Sigmoid colon (tissue), 6 donors: ENCODE measurements at regions not wholly inside any gene's neighbourhood (a gene's known extent, or its start where the extent isn't known, plus 50 kb on each side); places are given as distances from the start of the nearest gene placed in this dataset.

Source experiments
- DNase-seq: peaks from one replicate; pipeline ENCODE4 v3.0.0-alpha.2; 2019
- H3K27ac ChIP-seq, 4 donors: fragments of 200-600 bp; sonication (generic); one replicate each; pipeline ENCODE4 v1.5.1; 2016 to 2019; ENCODE audit warnings: mild to moderate bottlenecking in 1 of 4
- H3K27me3 ChIP-seq, 3 donors: fragments of 200-600 bp; sonication (generic); one replicate each; pipeline ENCODE4 v1.5.1; 2019; ENCODE audit warnings: mild to moderate bottlenecking in 1 of 3
- H3K36me3 ChIP-seq, 4 donors: fragments of 200-600 bp; sonication (generic); one replicate each; pipeline ENCODE4 v1.5.1; 2016 to 2019
- H3K4me1 ChIP-seq, 4 donors: fragments of 200-600 bp; sonication (generic); one replicate each; pipeline ENCODE4 v1.5.1; 2017 to 2019
- H3K4me3 ChIP-seq, 4 donors: fragments of 200-600 bp; sonication (generic); one replicate each; pipeline ENCODE4 v1.5.1; 2017 to 2019; ENCODE audit warnings: mild to moderate bottlenecking in 2 of 4, moderate library complexity in 1 of 4
- H3K9me3 ChIP-seq, 4 donors: fragments of 200-600 bp in 3 of 4; sonication (generic) in 3 of 4; one replicate each; pipeline versions ENCODE4 v1.5.1 to v1.6.1; 2013 to 2019
- CTCF ChIP-seq, 4 experiments: fragments of 450-650 bp in 3 of 4; fragments of 200-600 bp in 1 of 4; IDR thresholded peaks; one replicate each; pipeline ENCODE4 v1.5.1; 2016 to 2019; ENCODE audit warnings: antibody characterized with exemption in 4 of 4, mild to moderate bottlenecking in 3 of 4, moderate library complexity in 2 of 4
- EP300 ChIP-seq, 4 donors: sonication (generic); formaldehyde crosslinking; IDR thresholded peaks; one replicate each; pipeline ENCODE4 v1.6.1; 2017; ENCODE audit warnings: antibody characterized with exemption in 4 of 4
- POLR2A ChIP-seq, 2 donors: fragments of 450-650 bp; IDR thresholded peaks; one replicate each; pipeline ENCODE4 v1.6.1; 2016; ENCODE audit warnings: antibody characterized with exemption in 2 of 2, mild to moderate bottlenecking in 2 of 2, moderate library complexity in 2 of 2
- POLR2AphosphoS5 ChIP-seq, 4 donors: sonication (generic); formaldehyde crosslinking; IDR thresholded peaks; one replicate each; pipeline ENCODE4 v1.6.1; 2017; ENCODE audit warnings: antibody characterized with exemption in 4 of 4
- WGBS, 2 donors: extraction: QIAGEN DNeasy Blood & Tissue Kit; methylation state at CpG; one replicate each; pipeline ENCODE4 v1.1.7; 2013; 5-methylcytosine and 5-hydroxymethylcytosine counted together
- intact Hi-C: fragments of 100-400 bp; cut with DNase I; formaldehyde crosslinking; loops from one replicate; pipeline ENCODE4 v1.15.1; 2023
- donor health status: healthy with polysubstance abuse.
- donor health status: healthy.

GRCh38 chr12:114774699-114775098, 90.7 kb upstream of the TBX3 start:
- intact Hi-C loops: no loop called here
- no peak for DNase-seq
- Histone ChIP-seq H3K27ac (no peak overlapping the region), H3K36me3 (no peaks in the 10 kb centered on the region), H3K4me1 (no peaks in the 10 kb centered on the region), H3K4me3 (no peak overlapping the region), H3K9me3 (no peaks in the 10 kb centered on the region), H3K27me3 (no peaks in the 10 kb centered on the region)
- TF ChIP-seq POLR2AphosphoS5 (IDR thresholded peaks at IDR 0.05) (no peak), POLR2A (IDR thresholded peaks at IDR 0.05) (no peak), EP300 (IDR thresholded peaks at IDR 0.05) (no peak), CTCF (IDR thresholded peaks at IDR 0.05) (no peak)
- 80 to 94% methylated on average over 5 of the region's 5 CpGs for WGBS, 2 donors

DNA sequence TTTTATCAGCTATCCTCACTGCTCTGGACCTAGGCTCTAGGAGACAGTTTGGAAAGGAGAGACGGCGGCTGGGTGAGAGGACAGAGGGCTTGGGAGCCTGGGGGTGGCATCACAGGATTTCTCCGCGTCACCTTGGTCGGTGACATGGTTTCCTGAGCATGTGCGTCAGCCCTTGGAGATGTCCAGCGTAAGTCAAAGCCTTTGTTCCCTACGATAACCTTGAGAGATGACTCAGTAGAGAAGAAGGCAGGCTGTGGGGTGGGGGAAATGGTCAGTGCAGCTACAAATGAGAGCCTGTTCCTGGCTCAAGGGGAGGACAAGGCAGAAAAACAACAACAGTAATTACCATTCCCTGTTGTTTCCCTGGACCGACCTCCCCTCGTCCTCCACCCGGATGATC, 90.2 kb upstream of the TBX3 start:
- 91 to 97% methylated on average over 11 of the region's 11 CpGs for WGBS, 2 donors
- Histone ChIP-seq H3K27me3 (no peaks in the 10 kb centered on the region), H3K27ac (no peak overlapping the region), H3K4me1 (no peaks in the 10 kb centered on the region), H3K36me3 (no peaks in the 10 kb centered on the region), H3K4me3 (no peak overlapping the region), H3K9me3 (no peaks in the 10 kb centered on the region)
- intact Hi-C loops: no loop called here
- TF ChIP-seq POLR2AphosphoS5 (IDR thresholded peaks at IDR 0.05) (no peak), CTCF (IDR thresholded peaks at IDR 0.05) (no peak), POLR2A (IDR thresholded peaks at IDR 0.05) (no peak)
- DNase-seq: no peak

DNA sequence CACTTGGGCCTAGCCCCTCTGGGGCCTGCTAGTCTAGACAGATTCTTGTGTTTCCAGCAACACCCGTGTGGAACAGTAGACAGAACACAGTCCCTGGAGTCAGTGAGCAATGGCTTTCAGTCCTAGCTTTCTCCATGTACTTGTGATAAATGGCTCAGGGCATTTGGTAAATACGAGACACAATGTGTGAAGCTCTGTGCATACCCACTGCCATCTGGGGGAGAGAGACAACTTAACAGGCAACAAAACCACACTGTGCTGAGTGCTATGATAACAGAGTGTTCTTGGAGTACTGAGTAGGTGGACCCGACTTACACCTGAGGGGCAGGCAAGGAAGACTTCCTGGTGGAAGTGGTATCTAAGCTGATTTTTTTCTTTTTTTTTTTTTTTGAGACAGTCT, 86.3 kb upstream of the TBX3 start:
- no peak overlapping the region for H3K27ac ChIP-seq
- TF ChIP-seq EP300 (IDR thresholded peaks at IDR 0.05) (no peak), POLR2AphosphoS5 (IDR thresholded peaks at IDR 0.05) (no peak), CTCF (IDR thresholded peaks at IDR 0.05) (no peak), POLR2A (IDR thresholded peaks at IDR 0.05) (no peak)
- WGBS, 2 donors: 87 to 90% methylated on average over 3 of the region's 3 CpGs
- H3K4me3 ChIP-seq: no peak overlapping the region
- H3K4me1 ChIP-seq: no peaks in the 10 kb centered on the region
- H3K9me3 ChIP-seq: no peaks in the 10 kb centered on the region
- H3K27me3 ChIP-seq: no peaks in the 10 kb centered on the region
- no peaks in the 10 kb centered on the region for H3K36me3 ChIP-seq
- no peak for DNase-seq
- intact Hi-C loops: no loop called here

GRCh38 chr12:114769634-114770033, 85.7 kb upstream of the TBX3 start:
- Histone ChIP-seq H3K4me1 (no peaks in the 10 kb centered on the region), H3K27ac (no peak overlapping the region), H3K9me3 (no peaks in the 10 kb centered on the region), H3K36me3 (no peaks in the 10 kb centered on the region), H3K27me3 (no peaks in the 10 kb centered on the region), H3K4me3 (no peak overlapping the region)
- no peak for DNase-seq
- WGBS, 2 donors: 94% methylated on average over 4 of the region's 4 CpGs
- TF ChIP-seq POLR2A (IDR thresholded peaks at IDR 0.05) (no peak), POLR2AphosphoS5 (IDR thresholded peaks at IDR 0.05) (no peak), CTCF (IDR thresholded peaks at IDR 0.05) (no peak), EP300 (IDR thresholded peaks at IDR 0.05) (no peak)
- intact Hi-C loops: no loop called here

- no peak for DNase-seq
- peaks cover 0 to under 1% (median 0%) of the 10 kb centered on the region in 4 donors for H3K4me1 ChIP-seq
- intact Hi-C loops: no loop called here
- WGBS, 2 donors: 61 to 73% methylated on average over 14 of the region's 14 CpGs
- H3K27me3 ChIP-seq: no peaks in the 10 kb centered on the region
- H3K36me3 ChIP-seq: no peaks in the 10 kb centered on the region
- no peak overlapping the region for H3K27ac ChIP-seq
- TF ChIP-seq CTCF (IDR thresholded peaks at IDR 0.05) (no peak), POLR2A (IDR thresholded peaks at IDR 0.05) (no peak), POLR2AphosphoS5 (IDR thresholded peaks at IDR 0.05) (no peak), EP300 (IDR thresholded peaks at IDR 0.05) (no peak)
- H3K4me3 ChIP-seq: no peak overlapping the region
- H3K9me3 ChIP-seq: no peaks in the 10 kb centered on the region
Measured at GRCh38 chr12:114767906-114768722, 84.1 kb upstream of the TBX3 start.
